PC-3 (cell line): ENCODE measurements at regions not wholly inside any gene's neighbourhood (a gene's known extent, or its start where the extent isn't known, plus 50 kb on each side); places are given as distances from the start of the nearest gene placed in this dataset.

Experiments
- CTCF ChIP-seq: fragments of 300-600 bp; sonication (generic); conservative IDR thresholded peaks from 2 replicates; pipeline ENCODE4 v1.5.1; 2017; ENCODE audit warnings: antibody characterized with exemption, low read depth, mild to moderate bottlenecking, low read length
- EZH2 ChIP-seq: fragments of 300-600 bp; sonication (generic); IDR thresholded peaks from one replicate; pipeline ENCODE4 v1.6.1; 2017; ENCODE audit warnings: antibody characterized with exemption, mild to moderate bottlenecking, low read length; ENCODE audit not compliant: unreplicated experiment

GRCh38 chr10:8719971-8720370 lies 665.5 kb downstream of the GATA3 start:
- no peak for TF ChIP-seq CTCF
- no peak for TF ChIP-seq EZH2
